ENCODE measurements at regions not wholly inside any gene's neighbourhood (a gene's known extent, or its start where the extent isn't known, plus 50 kb on each side); places are given as distances from the start of the nearest gene placed in this dataset.

DNA sequence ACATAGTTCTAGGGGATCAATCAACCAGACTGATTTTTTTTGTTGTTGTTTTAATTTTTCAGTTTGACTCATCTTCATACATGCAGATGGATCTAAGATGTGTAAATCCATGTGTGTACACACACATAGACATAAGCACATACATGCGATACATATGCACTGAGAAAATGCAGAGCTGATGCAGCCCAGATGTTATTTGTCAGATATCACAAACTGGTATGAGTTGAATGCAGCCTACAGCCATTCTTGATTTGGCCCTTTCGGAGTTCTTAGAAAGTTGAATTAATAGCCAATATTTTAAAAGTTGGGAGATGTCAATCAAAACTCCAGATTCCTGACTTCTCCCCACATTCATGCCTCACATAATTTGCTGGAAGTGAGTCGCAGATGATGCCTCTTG, 180.4 kb downstream of the SPATA18 start:
- DNase-seq (ENCODE audit: low read depth in 2 of 2): no peak

GRCh38 chr4:52234561-52235440, 183.7 kb downstream of the SPATA18 start:
- DNase-seq (ENCODE audit: low read depth in 2 of 2): peak; percentile 37 to 74

- no peak for DNase-seq (ENCODE audit: low read depth in 2 of 2)
These were observed 184.6 kb downstream of the SPATA18 start for GRCh38 chr4:52235552-52236201.

DNA sequence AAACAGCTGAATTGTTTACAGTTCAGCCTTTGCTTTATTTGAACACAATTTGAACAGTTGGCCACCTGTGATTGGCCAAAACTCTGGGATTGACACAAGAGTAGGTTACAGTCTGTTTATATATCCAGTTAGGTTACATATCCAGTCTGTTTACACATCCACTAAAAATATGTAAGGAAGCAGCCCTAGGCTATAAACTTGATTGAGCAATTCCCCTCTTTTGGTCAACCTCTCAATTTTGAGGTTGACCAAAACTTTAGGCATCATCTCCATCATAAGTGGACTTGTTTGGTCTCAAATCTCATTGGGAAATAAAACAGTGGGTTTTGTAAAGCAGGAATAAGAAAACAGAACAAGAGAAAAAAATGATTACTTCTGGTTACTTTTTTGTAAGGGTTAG, 190.8 kb downstream of the SPATA18 start:
- no peak for DNase-seq (ENCODE audit: low read depth in 2 of 2)

DNA sequence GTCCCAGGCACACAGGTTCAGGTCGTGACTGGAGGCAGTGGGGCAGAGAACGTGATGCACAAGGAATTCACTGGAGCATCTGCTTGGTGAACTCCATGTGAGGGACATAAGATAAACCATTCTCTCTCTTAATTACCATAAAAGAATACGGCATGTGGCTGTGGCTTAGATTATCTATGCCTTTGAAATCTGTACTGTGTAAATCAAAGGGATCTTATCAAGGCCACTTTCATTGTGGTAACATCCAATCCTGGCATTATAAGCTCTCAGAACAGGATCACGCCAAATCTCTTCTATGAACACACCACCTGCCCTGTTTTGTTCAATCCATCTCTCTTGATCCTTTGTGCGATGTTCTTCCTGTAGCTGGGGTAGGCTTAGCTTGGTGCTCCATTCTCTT, 192.3 kb downstream of the SPATA18 start:
- DNase-seq (ENCODE audit: low read depth in 2 of 2): no peak

DNA sequence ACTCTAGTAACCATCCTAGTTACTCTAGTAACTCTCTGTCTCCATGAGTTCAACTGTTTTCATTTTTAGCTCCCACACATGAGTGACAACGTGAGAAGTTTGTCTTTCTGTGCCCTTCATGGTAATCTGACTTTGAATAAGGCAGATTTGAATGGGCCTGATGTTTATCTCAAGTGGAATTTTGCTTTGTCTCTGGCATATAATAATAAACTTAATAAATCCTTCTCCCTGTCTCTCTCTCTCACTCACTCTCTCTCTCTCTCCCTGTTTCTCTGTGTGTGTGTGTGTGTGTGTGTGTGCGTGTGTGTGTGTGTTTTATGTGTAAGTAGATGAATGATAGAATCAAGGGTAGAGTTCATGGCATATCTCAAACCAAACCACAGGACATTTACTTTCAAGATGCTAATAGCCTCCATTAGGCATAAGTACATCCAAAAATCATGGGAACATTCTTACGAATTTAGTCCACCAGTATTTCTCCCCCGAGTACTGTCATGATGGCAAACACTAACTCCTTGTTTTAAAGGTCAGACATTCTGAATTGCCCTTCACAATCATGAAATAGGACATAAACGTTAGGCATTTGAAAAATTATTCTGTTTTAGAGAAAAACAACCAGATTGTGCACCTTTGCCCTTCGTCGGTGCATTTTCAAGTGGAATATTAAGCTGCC, 193.1 kb downstream of the SPATA18 start:
- DNase-seq (ENCODE audit: low read depth in 2 of 2): no peak

- DNase-seq (ENCODE audit: low read depth in 2 of 2): peak in 1 of 2 donors; percentile 64
These were observed 193.7 kb downstream of the SPATA18 start for GRCh38 chr4:52244848-52245247.

DNA sequence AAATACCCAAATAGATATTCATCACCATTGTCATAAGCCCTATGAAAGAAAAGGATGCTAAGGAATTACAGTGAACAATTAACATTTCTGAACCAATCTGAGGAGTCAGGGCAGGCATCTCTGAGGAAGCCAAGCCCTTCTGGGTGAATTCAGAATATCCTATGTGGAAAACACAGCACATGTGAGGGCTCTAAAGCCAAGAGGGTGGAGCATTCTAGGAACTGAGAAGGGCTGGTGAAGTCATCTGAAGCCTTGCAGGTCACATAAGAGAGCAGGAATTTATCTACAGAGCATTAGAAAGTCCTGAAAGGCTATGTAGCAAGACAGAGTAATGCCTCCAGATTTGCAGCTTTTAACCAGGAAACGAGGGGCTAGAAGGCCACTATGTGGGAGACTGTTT, 195.7 kb downstream of the SPATA18 start:
- no peak for DNase-seq (ENCODE audit: low read depth in 2 of 2)

GRCh38 chr4:52247941-52248340, 196.8 kb downstream of the SPATA18 start:
- no peak for DNase-seq (ENCODE audit: low read depth in 2 of 2)

- no peak for DNase-seq (ENCODE audit: low read depth in 2 of 2)
These were observed 197.7 kb downstream of the SPATA18 start for GRCh38 chr4:52248820-52249219.

GRCh38 chr4:52249581-52249980, 198.5 kb downstream of the SPATA18 start:
- no peak for DNase-seq (ENCODE audit: low read depth in 2 of 2)

- DNase-seq (ENCODE audit: low read depth in 2 of 2): no peak
These were observed 199.1 kb downstream of the SPATA18 start for GRCh38 chr4:52250154-52250553.

DNA sequence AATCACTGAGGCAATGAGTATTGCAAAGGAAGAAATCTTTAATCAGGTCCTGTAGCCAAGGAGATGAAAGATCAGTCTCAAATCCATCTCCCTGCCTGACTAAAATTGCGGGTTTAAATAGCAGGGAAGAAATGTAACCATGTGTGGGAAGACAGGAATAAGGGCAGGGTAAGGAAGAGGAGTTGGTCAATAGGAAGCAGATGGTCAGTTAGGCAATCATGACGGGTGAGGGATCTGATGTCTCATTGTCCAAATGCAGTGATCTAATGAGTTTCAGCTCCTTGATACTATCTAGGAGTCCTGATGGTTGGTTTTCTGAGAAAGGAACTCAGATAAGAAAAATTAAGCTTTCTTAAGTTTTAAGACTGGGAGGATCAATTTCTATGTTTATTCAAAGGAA, 200.8 kb downstream of the SPATA18 start:
- DNase-seq (ENCODE audit: low read depth in 2 of 2): no peak

DNA sequence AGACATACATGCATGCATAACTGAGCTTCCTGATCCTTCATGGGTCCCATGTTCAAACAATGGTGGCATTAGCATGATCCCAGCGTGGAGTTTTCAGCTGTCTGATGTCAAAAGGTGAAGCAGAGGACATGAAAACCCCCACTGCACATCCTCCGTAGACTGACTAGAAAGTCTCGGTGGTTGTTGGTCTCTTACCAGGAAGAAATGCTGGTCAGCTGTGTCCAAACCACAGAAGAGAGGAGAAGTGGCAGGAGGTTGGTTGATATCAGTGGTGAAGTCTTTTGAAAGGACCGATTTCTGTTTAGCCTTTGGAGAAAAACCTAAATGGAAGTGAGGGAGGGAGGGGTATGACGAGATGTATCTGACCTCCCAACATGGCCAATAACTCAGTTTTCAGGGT, 201.9 kb downstream of the SPATA18 start:
- no peak for DNase-seq (ENCODE audit: low read depth in 2 of 2)

GRCh38 chr4:52256522-52256921, 205.4 kb downstream of the SPATA18 start:
- DNase-seq (ENCODE audit: low read depth in 2 of 2): no peak

GRCh38 chr4:52259978-52260377, 208.9 kb downstream of the SPATA18 start:
- no peak for DNase-seq (ENCODE audit: low read depth in 2 of 2)

- DNase-seq (ENCODE audit: low read depth in 2 of 2): no peak
These were observed 209.6 kb downstream of the SPATA18 start for GRCh38 chr4:52260514-52261210.

- no peak for DNase-seq (ENCODE audit: low read depth in 2 of 2)
These were observed 212.5 kb downstream of the SPATA18 start for GRCh38 chr4:52263607-52264006.

- no peak for DNase-seq (ENCODE audit: low read depth in 2 of 2)
These were observed 214.8 kb downstream of the SPATA18 start for GRCh38 chr4:52265781-52266525.

GRCh38 chr4:52266537-52267137, 215.5 kb downstream of the SPATA18 start:
- no peak for DNase-seq (ENCODE audit: low read depth in 2 of 2)

DNA sequence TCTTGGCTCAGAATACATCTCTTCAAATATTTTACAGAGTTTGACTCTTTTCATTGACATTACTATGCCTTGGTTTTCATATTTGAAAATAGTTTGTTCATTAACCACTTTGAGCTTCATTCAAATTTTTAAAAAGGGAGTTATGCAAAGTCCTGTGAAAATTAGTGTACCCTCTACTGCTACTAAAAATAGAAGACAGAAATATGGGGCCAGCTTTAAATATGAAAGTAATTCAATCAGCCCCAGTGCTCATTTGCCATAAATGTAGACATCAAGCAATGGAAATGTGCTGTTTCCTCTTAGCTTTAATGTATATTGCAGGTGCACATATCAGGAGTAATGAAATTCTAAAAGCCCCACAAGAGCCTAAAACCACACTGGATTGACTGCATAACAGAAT, 218.7 kb downstream of the SPATA18 start:
- DNase-seq (ENCODE audit: low read depth in 2 of 2): no peak
